Lung (tissue), 11 donors: ENCODE measurements at regions not wholly inside any gene's neighbourhood (a gene's known extent, or its start where the extent isn't known, plus 50 kb on each side); places are given as distances from the start of the nearest gene placed in this dataset.

Experiments
- ATAC-seq: fragments of 200-7000 bp; cut with Tn5 transposase; one replicate; pipeline ENCODE4 v1.9.1; 2020; ENCODE audit warnings: moderate number of reproducible peaks; ENCODE audit not compliant: insufficient read depth, low FRiP score
- DNase-seq, 3 donors: peaks; one replicate each; pipeline ENCODE4 v3.0.0-alpha.2; 2013 to 2017
- H3K27ac ChIP-seq, 2 donors: one replicate each; pipeline ENCODE4 v1.5.1; 2013; ENCODE audit warnings: mild to moderate bottlenecking in 2 of 2, moderate library complexity in 2 of 2, control low read depth in 1 of 2, inconsistent platforms in 1 of 2, low read depth in 1 of 2, low read length in 1 of 2
- H3K27me3 ChIP-seq, 3 donors: one replicate each; pipeline ENCODE4 v1.5.1; 2013; ENCODE audit warnings: low read length in 2 of 3; ENCODE audit not compliant: control insufficient read depth in 3 of 3, insufficient read depth in 3 of 3
- H3K36me3 ChIP-seq, 4 donors: one replicate each; pipeline ENCODE4 v1.5.1; 2013; ENCODE audit warnings: low read length in 4 of 4, mild to moderate bottlenecking in 1 of 4, moderate library complexity in 1 of 4; ENCODE audit not compliant: control insufficient read depth in 4 of 4, insufficient read depth in 4 of 4
- H3K4me1 ChIP-seq, 5 donors: one replicate each; pipeline ENCODE4 v1.5.1; 2013; ENCODE audit warnings: low read length in 5 of 5, mild to moderate bottlenecking in 2 of 5, moderate library complexity in 1 of 5; ENCODE audit not compliant: control insufficient read depth in 5 of 5, insufficient read depth in 5 of 5
- H3K4me3 ChIP-seq: one replicate; pipeline ENCODE4 v1.5.1; 2013; ENCODE audit warnings: mild to moderate bottlenecking, control low read depth, moderate library complexity
- H3K9ac ChIP-seq, 2 donors: one replicate each; pipeline ENCODE4 v1.5.1; 2013; ENCODE audit warnings: low read length in 2 of 2, control low read depth in 1 of 2; ENCODE audit not compliant: insufficient read depth in 1 of 2
- H3K9me3 ChIP-seq, 4 donors: one replicate each; pipeline ENCODE4 v1.5.1; 2013; ENCODE audit warnings: low read length in 3 of 4, mild to moderate bottlenecking in 1 of 4, moderate library complexity in 1 of 4; ENCODE audit not compliant: control insufficient read depth in 4 of 4, insufficient read depth in 3 of 4
- WGBS, 2 donors: extraction: QIAGEN DNeasy Blood & Tissue Kit; methylation state at CpG; one replicate each; pipeline ENCODE4 v1.1.7; 2013; 5-methylcytosine and 5-hydroxymethylcytosine counted together
- TF ChIP-seq, protein P1 (sequence below): IDR thresholded peaks from 2 replicates; pipeline ENCODE4 v1.5.1; 2012; ENCODE audit warnings: mild to moderate bottlenecking; ENCODE audit errors: control extremely low read depth, extremely low read depth
- donor health status: control.
- donor health status: control.
- donor health status: Bipolar disorder and iron deficiency.
- donor health status: healthy.
- donor health status: DM: yes; HTN: yes; CAD: no.

DNA sequence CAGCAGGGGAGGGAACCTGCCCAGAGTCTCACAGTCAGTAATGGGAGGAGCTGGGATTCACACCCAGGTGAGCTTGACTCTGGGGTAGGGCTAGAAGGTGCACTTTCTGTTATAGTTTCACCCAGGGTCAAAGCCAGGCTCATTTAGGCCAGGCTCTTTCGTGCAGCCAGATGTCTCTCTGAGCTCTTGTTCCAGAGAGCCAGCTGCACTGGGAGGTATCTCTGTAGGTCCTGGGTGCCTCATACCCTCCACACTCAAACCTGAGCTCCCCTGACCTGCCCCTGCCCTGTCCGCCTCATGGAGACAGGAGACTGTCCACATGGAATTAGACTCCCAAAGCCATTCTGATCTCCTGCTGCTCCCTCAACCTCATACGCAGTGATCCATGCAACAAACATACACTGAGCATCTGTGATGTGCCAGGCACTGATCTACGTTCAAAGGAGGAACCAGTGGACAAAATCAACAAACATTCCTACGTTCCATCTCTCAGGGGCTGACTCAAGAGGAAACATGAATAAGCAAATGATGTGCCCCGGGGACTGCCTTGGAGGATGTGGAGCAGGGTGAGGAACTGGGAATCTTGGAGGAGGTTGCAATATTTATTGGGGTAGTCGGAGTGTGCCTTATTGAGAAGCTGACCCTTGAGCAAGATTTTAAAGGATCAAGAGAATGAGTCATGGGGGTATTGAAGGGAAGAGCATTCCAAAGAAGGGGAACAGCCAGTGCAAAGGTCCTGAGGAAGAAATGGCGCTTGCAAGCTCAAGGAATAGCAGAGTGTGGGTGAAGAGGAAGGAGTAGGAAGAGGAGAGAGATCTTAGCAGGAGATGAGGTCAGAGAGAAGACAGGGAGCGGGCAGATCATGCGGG, 71.3 kb upstream of the TOX2 start:
- H3K4me1 ChIP-seq = peaks cover 0 to 9% (median 6%) of the 10 kb centered on the region in 5 donors
- peak overlapping the region in 1 of 2 donors; percentile 16 for H3K27ac ChIP-seq
- H3K36me3 ChIP-seq = no peaks in the 10 kb centered on the region
- DNase-seq (no peak), ATAC-seq (no peak)
- WGBS, 2 donors = 75 to 77% methylated on average over 10 of the region's 10 CpGs
- H3K27me3 ChIP-seq = no peaks in the 10 kb centered on the region
- no peak overlapping the region for H3K4me3 ChIP-seq
- TF ChIP-seq, protein P1, sequence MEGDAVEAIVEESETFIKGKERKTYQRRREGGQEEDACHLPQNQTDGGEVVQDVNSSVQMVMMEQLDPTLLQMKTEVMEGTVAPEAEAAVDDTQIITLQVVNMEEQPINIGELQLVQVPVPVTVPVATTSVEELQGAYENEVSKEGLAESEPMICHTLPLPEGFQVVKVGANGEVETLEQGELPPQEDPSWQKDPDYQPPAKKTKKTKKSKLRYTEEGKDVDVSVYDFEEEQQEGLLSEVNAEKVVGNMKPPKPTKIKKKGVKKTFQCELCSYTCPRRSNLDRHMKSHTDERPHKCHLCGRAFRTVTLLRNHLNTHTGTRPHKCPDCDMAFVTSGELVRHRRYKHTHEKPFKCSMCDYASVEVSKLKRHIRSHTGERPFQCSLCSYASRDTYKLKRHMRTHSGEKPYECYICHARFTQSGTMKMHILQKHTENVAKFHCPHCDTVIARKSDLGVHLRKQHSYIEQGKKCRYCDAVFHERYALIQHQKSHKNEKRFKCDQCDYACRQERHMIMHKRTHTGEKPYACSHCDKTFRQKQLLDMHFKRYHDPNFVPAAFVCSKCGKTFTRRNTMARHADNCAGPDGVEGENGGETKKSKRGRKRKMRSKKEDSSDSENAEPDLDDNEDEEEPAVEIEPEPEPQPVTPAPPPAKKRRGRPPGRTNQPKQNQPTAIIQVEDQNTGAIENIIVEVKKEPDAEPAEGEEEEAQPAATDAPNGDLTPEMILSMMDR = no peak
- no peak overlapping the region for H3K9ac ChIP-seq
- H3K9me3 ChIP-seq = no peaks in the 10 kb centered on the region

DNA sequence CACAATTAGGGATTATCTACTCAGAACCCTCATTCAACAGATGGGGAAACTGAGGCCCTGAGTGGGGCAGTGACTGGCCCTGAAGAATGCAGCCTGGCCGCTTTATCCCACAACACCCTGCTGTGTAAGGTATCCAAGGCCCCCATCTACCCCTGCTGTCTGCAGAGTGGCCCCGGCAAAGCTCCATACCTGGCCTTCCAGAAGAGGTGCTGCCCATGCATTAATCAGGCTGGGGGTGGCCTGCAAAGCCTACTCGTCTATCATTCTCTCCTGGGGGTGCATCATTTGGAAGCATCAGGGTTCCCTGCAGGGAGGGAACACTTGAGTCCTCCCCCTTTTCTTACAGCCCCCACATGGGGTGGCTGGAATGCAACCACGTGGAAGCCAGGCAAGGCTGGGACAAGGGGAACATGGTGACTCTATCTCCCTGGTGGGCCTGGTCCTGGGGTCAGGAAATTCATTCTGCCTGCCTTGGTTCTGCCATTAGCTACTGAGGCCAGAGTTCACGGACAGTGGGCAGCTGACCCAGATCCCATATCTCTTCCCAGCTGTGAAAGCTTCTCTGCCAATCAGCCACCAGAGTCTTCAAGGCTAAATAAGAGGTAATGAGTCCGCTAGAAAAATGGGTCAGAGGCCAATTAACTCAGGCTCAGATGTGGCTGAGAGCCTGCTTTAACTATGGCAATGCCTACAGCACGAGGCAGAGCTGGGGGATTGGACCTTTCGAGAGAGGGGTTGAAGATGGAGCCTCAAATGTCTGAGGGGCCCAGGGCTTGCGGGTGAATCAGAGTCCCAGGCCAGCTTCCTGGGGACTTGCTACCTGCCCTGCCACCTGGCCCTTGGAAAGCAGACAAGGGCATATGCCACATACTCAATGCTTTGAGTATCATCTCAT, 72.3 kb upstream of the TOX2 start:
- no peak for DNase-seq
- no peak for ATAC-seq
- Histone ChIP-seq H3K4me1 (peaks cover 0 to 9% (median 6%) of the 10 kb centered on the region in 5 donors), H3K4me3 (no peak overlapping the region), H3K9ac (no peak overlapping the region), H3K27ac (no peak overlapping the region), H3K9me3 (no peaks in the 10 kb centered on the region), H3K36me3 (no peaks in the 10 kb centered on the region), H3K27me3 (no peaks in the 10 kb centered on the region)
- TF ChIP-seq, protein P1 = no peak
- 81 to 84% methylated on average over 9 of the region's 9 CpGs for WGBS, 2 donors

DNA sequence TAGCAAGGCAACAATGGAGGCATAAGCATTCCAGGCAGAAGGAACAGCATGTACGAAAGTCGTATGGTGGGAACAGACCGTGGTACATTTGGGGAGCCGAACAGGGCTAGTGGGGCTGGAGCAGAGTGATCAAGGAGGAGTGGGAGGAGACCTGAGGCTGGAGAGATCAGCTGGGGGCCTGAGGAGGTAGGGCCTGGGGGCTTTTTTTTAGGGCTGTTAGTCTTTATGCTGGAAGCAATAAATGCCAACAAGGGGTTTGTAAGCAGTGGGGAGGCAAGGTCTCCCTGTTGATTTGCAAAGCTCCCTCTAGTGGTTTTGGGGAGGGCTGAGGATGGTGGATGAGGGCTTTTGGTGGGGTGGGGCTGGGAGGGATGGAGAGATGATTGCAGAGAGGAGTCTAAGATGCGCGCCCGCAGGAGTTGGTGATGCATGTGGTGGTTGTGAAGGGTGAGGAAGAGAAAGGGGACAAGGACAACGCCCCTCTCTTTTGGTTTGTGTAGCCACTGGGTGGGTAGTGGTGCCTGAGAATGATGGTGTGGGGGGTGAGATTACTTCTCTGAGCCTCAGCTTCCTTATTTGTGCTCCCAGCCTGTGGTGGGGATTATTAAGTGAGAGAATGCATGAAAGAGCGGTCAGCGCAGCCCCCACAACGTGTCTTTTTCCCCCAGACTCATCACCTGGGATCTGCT, 74.1 kb upstream of the TOX2 start:
- no peaks in the 10 kb centered on the region for H3K9me3 ChIP-seq
- no peak for DNase-seq
- 66 to 68% methylated on average over 11 of the region's 11 CpGs for WGBS, 2 donors

More for the DNA sequence above, 74.1 kb upstream of the TOX2 start:
- Histone ChIP-seq H3K27ac (no peak overlapping the region), H3K4me3 (no peak overlapping the region), H3K9ac (no peak overlapping the region), H3K27me3 (no peaks in the 10 kb centered on the region), H3K36me3 (no peaks in the 10 kb centered on the region), H3K4me1 (peaks cover 0 to 9% (median 0%) of the 10 kb centered on the region in 5 donors)
- TF ChIP-seq, protein P1 = no peak
- ATAC-seq = no peak
